Left lung (tissue), 4 donors: ENCODE measurements at regions not wholly inside any gene's neighbourhood (a gene's known extent, or its start where the extent isn't known, plus 50 kb on each side); places are given as distances from the start of the nearest gene placed in this dataset.

Experiments used
- ATAC-seq: fragments of 200-7000 bp; cut with Tn5 transposase; one replicate; pipeline ENCODE4 v1.9.1; 2020; ENCODE audit warnings: moderate library complexity
- DNase-seq, 4 donors: peaks; one replicate each; pipeline ENCODE4 v3.0.0-alpha.2; 2013 to 2020
- H3K27ac ChIP-seq, 2 donors: fragments of 200-600 bp; sonication (generic) in 1 of 2; one replicate each; pipeline versions ENCODE4 v1.5.0 to v1.8.0; 2020 to 2021
- H3K27me3 ChIP-seq, 2 donors: fragments of 200-600 bp; sonication (generic) in 1 of 2; one replicate each; pipeline versions ENCODE4 v1.5.0 to v1.8.0; 2020 to 2021
- H3K36me3 ChIP-seq, 2 donors: fragments of 200-600 bp; sonication (generic) in 1 of 2; one replicate each; pipeline versions ENCODE4 v1.5.0 to v1.8.0; 2020 to 2021
- H3K4me1 ChIP-seq, 2 donors: fragments of 200-600 bp; one replicate each; pipeline ENCODE4 v1.8.0; 2021
- H3K4me3 ChIP-seq, 2 donors: fragments of 200-600 bp; sonication (generic) in 1 of 2; one replicate each; pipeline versions ENCODE4 v1.5.0 to v1.8.0; 2020 to 2021; ENCODE audit warnings: mild to moderate bottlenecking in 1 of 2
- H3K9me3 ChIP-seq, 2 donors: fragments of 200-600 bp; sonication (generic) in 1 of 2; one replicate each; pipeline versions ENCODE4 v1.5.0 to v1.8.0; 2020 to 2021
- intact Hi-C, 2 donors: fragments of 100-400 bp; cut with DNase I; formaldehyde crosslinking; loops; one replicate each; pipeline versions ENCODE4 v1.11.2 to v1.14.2; 2022
- TF ChIP-seq, protein P1 (sequence below), 2 donors: fragments of 200-600 bp; sonication (generic) in 1 of 2; IDR thresholded peaks; one replicate each; pipeline versions ENCODE4 v1.5.0 to v1.8.0; 2021; ENCODE audit warnings: antibody characterized with exemption in 2 of 2
- donor health status: DM: no; HTN: yes; CAD: no.
- donor health status: DM: no; HTN: no; CAD: no.

DNA sequence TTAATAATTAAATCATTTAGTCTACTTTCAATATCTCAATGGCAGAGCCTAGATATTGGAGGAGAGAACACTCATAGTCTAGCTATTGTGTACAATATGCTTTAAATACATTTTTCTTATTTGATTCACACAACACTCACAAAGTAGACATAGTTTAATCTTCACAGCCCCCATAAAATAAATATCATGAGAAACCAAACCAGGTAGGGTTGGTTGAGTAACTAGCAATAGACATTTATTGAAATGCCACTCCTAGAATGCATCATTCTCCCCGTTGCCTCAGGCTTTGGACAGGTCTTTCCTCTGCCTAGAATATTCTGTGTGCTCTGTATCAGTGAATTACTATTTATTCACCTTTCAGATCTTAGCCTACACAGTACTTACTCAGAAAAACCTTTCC, 141.9 kb downstream of the CEMIP2 start:
- DNase-seq (no peak), ATAC-seq (no peak)
- intact Hi-C loops = no loop called here
- no peak overlapping the region for H3K27ac ChIP-seq
- H3K9me3 ChIP-seq = no peaks in the 10 kb centered on the region
- H3K4me3 ChIP-seq = no peak overlapping the region
- H3K36me3 ChIP-seq = no peaks in the 10 kb centered on the region
- H3K4me1 ChIP-seq = peaks cover 8 to 9% of the 10 kb centered on the region in 2 donors
- H3K27me3 ChIP-seq = no peaks in the 10 kb centered on the region
- TF ChIP-seq, protein P1, sequence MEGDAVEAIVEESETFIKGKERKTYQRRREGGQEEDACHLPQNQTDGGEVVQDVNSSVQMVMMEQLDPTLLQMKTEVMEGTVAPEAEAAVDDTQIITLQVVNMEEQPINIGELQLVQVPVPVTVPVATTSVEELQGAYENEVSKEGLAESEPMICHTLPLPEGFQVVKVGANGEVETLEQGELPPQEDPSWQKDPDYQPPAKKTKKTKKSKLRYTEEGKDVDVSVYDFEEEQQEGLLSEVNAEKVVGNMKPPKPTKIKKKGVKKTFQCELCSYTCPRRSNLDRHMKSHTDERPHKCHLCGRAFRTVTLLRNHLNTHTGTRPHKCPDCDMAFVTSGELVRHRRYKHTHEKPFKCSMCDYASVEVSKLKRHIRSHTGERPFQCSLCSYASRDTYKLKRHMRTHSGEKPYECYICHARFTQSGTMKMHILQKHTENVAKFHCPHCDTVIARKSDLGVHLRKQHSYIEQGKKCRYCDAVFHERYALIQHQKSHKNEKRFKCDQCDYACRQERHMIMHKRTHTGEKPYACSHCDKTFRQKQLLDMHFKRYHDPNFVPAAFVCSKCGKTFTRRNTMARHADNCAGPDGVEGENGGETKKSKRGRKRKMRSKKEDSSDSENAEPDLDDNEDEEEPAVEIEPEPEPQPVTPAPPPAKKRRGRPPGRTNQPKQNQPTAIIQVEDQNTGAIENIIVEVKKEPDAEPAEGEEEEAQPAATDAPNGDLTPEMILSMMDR (IDR thresholded peaks at IDR 0.05) = no peak

DNA sequence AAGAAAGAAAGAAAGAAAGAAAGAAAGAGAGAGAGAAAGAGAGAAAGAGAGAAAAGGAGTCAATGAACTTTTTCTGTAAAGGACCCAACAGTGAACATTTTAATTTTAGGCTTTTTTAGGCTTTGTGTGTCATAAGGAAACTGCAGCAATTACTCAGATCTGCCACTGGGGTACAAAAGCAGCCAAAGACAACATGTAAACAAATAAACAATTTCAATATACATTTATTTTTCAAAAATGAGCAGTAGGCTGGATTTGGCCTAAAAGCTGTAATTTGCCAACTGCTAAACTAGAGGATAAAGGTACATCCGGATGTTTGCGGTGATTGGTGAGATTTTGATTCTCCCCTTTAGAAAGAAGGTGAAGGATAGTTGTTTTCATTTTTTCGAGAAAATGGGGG, 143.6 kb downstream of the CEMIP2 start:
- DNase-seq (no peak), ATAC-seq (no peak)
- intact Hi-C loops = no loop called here
- no peak overlapping the region for H3K4me3 ChIP-seq
- TF ChIP-seq, protein P1 (IDR thresholded peaks at IDR 0.05) = no peak
- no peak overlapping the region for H3K27ac ChIP-seq
- no peaks in the 10 kb centered on the region for H3K36me3 ChIP-seq
- H3K4me1 ChIP-seq = no peaks in the 10 kb centered on the region
- no peaks in the 10 kb centered on the region for H3K27me3 ChIP-seq
- H3K9me3 ChIP-seq = no peaks in the 10 kb centered on the region

DNA sequence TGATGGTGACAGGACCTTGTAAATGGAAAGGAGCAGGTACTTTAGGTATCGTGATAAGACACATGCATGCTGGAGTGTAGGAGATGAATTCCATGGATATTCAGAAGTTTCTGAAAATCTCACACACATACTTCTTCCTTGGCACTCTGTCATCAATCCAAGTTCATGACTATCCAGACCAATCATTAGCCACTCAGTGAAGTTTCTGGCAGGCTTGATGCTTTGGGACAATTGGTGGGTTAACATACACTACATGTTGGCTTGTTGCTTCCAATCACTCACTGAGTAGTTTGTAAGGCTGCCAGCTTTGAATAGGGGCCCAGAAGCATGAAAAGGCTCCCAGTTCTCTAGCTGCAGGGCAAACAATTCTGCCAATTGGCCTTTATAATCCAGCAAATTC, 147.6 kb downstream of the CEMIP2 start:
- intact Hi-C loops = no loop called here
- Histone ChIP-seq H3K27me3 (no peaks in the 10 kb centered on the region), H3K4me3 (no peak overlapping the region), H3K36me3 (no peaks in the 10 kb centered on the region), H3K4me1 (no peaks in the 10 kb centered on the region), H3K27ac (no peak overlapping the region), H3K9me3 (peaks cover 0 to 4% of the 10 kb centered on the region in 2 donors)
- ATAC-seq (no peak), DNase-seq (peak in 2 of 4 donors; percentile 39 to 52)
- TF ChIP-seq, protein P1 (IDR thresholded peaks at IDR 0.05) = no peak

DNA sequence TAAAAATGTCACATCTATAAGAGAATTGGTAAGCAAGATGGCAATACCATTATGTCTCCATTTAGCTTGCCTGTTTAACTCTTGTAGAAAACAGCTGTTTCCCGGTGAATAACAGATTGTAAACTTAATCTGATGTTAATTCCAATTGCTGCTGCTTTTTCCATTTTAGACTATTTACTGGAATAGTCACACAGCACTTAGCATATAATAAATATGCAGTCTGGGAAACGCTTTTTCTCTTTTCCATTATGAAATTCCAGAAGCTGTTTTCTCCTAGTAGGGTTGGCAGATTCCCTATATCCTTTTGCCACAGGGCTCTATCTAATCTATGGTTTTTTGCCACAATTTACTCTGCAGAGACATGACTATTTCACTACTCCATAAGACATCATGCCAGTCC, 148.0 kb downstream of the CEMIP2 start:
- no peaks in the 10 kb centered on the region for H3K36me3 ChIP-seq
- no peaks in the 10 kb centered on the region for H3K4me1 ChIP-seq
- no peak overlapping the region for H3K4me3 ChIP-seq
- ATAC-seq (no peak), DNase-seq (peak in 2 of 4 donors; percentile 53 to 68)
- no peak overlapping the region for H3K27ac ChIP-seq
- TF ChIP-seq, protein P1 (IDR thresholded peaks at IDR 0.05) = no peak
- peaks cover 0 to 4% of the 10 kb centered on the region in 2 donors for H3K9me3 ChIP-seq
- intact Hi-C loops = no loop called here
- H3K27me3 ChIP-seq = no peaks in the 10 kb centered on the region

DNA sequence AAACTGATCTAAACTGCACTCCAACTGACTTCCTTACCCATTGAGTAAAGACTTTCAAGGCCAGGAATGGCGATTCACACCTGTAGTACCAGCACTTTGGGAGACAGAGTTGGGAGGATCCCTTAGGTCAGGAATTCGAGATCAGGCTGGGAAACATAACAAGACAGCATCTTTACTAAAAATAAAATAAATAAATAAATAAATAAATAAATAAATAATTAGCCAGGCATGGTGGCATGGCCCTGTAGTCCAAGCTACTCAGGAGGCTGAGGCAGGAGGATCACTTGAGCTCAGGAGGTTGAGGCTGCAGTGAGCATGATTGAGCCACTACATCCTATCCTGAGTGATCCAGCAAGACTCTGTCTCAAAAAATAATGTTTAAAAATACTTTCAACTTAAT, 148.4 kb downstream of the CEMIP2 start:
- TF ChIP-seq, protein P1 (IDR thresholded peaks at IDR 0.05) = no peak
- H3K4me3 ChIP-seq = no peak overlapping the region
- no peaks in the 10 kb centered on the region for H3K4me1 ChIP-seq
- peaks cover 0 to 4% of the 10 kb centered on the region in 2 donors for H3K9me3 ChIP-seq
- intact Hi-C loops = no loop called here
- no peaks in the 10 kb centered on the region for H3K27me3 ChIP-seq
- no peaks in the 10 kb centered on the region for H3K36me3 ChIP-seq
- no peak for DNase-seq
- no peak overlapping the region for H3K27ac ChIP-seq
- ATAC-seq = no peak
